K562 (cell line): ENCODE measurements at regions not wholly inside any gene's neighbourhood (a gene's known extent, or its start where the extent isn't known, plus 50 kb on each side); places are given as distances from the start of the nearest gene placed in this dataset.
"Not testable (repeated sequence)": the region's sequence is repeated elsewhere in the genome, so short reads cannot be mapped to it uniquely, and the experiment has no call there.

Experiments
- ATAC-seq: fragments of 200-7000 bp; cut with Tn5 transposase; 3 replicates; pipeline ENCODE4 v1.9.1; 2020; ENCODE audit warnings: moderate library complexity
- BruUV-seq: library from RNA; stranded (reverse); fragments of 400-500 nt; replicated peaks from 2 replicates; lab custom pipeline; 2021; lab: Mats Ljungman, UMichigan
- CTCF ChIA-PET: fragments of 300-600 bp; formaldehyde crosslinking; extraction: SDS; loops from one replicate; lab custom pipeline; 2021; ENCODE audit warnings: low intra/inter-chr PET ratio; lab: Yijun Ruan, JAX
- POLR2A ChIA-PET: fragments of 300-600, 350-650 bp; sonication (Branson Sonifier 250); formaldehyde crosslinking; extraction: SDS; loops from one replicate; lab custom pipeline; 2021; ENCODE audit warnings: antibody characterized with exemption, inconsistent platforms; lab: Yijun Ruan, JAX
- DNase-seq, 4 experiments: peaks; one replicate each; pipeline versions ENCODE4 v3.0.0 to v3.0.0-alpha.2; 2011 to 2018; ENCODE audit warnings: low spot score in 3 of 4, mixed read lengths in 3 of 4; ENCODE audit errors: extremely low read depth in 1 of 4
- FAIRE-seq: peaks from 2 replicates; lab custom pipeline; 2011; peaks lifted over from hg19 to GRCh38; lab: Jason Lieb, UNC
- H2AFZ ChIP-seq: 2 replicates; pipeline ENCODE4 v1.6.0; 2011; ENCODE audit warnings: low read depth, low read length, control low read depth, inconsistent platforms
- H3K27ac ChIP-seq: fragments of 200-600 bp; 3 replicates; pipeline ENCODE4 v1.8.0; 2011; ENCODE audit warnings: low read depth, mild to moderate bottlenecking, control low read depth, inconsistent platforms, low read length, moderate library complexity, mixed read lengths; ENCODE audit errors: extremely low read depth
- H3K27me3 ChIP-seq, 2 experiments: fragments of 300-600 bp in 1 of 2; 2 replicates in 1 of 2; 3 replicates in 1 of 2; pipeline versions ENCODE4 v1.6.0 to v1.8.0; 2011; ENCODE audit warnings: inconsistent platforms in 2 of 2, low read length in 2 of 2, mild to moderate bottlenecking in 1 of 2, mixed read lengths in 1 of 2, moderate library complexity in 1 of 2; ENCODE audit not compliant: control insufficient read depth in 2 of 2, insufficient read depth in 2 of 2
- H3K36me3 ChIP-seq: fragments of 300-600 bp; 3 replicates; pipeline ENCODE4 v1.8.0; 2011; ENCODE audit warnings: mild to moderate bottlenecking, low read length, inconsistent platforms; ENCODE audit not compliant: control insufficient read depth, insufficient read depth
- H3K4me1 ChIP-seq, 2 experiments: fragments of 200-600 bp in 1 of 2; replicated peaks in 1 of 2; 2 replicates in 1 of 2; 3 replicates in 1 of 2; pipeline versions ENCODE4 v1.5.1 to v1.8.0; 2011; ENCODE audit warnings: inconsistent platforms in 2 of 2, low read length in 2 of 2, mild to moderate bottlenecking in 1 of 2, mixed read lengths in 1 of 2, moderate library complexity in 1 of 2; ENCODE audit not compliant: control insufficient read depth in 2 of 2, insufficient read depth in 2 of 2
- H3K4me2 ChIP-seq: 2 replicates; pipeline ENCODE4 v1.6.1; 2011; ENCODE audit warnings: low read length, control low read depth, inconsistent platforms, mixed read lengths; ENCODE audit not compliant: insufficient read depth
- H3K4me3 ChIP-seq: fragments of 200-600 bp; sonication (generic), shearing (Covaris generic); 2 replicates; pipeline ENCODE4 v1.5.1; 2016; ENCODE audit warnings: control low read depth, inconsistent platforms
- H3K79me2 ChIP-seq: fragments of 200-600 bp; 3 replicates; pipeline ENCODE4 v1.8.0; 2011; ENCODE audit warnings: low read length, inconsistent platforms; ENCODE audit not compliant: control insufficient read depth, insufficient read depth
- H3K9ac ChIP-seq, 2 experiments: 2 replicates each; pipeline versions ENCODE4 v1.6.0 to v1.6.1; 2011; ENCODE audit warnings: low read depth in 2 of 2, low read length in 2 of 2, control low read depth in 1 of 2, inconsistent platforms in 1 of 2, mild to moderate bottlenecking in 1 of 2, mixed read lengths in 1 of 2; ENCODE audit not compliant: insufficient read depth in 1 of 2
- H3K9me1 ChIP-seq: one replicate; pipeline ENCODE4 v1.6.0; 2011; ENCODE audit warnings: inconsistent platforms, mild to moderate bottlenecking, low read length, moderate library complexity; ENCODE audit not compliant: control insufficient read depth, insufficient read depth
- H3K9me3 ChIP-seq: replicated peaks from 2 replicates; pipeline ENCODE4 v1.5.1; 2011; ENCODE audit warnings: low read depth, low read length, inconsistent platforms; ENCODE audit not compliant: control insufficient read depth, insufficient read depth
- H4K20me1 ChIP-seq: replicated peaks from 2 replicates; pipeline ENCODE4 v1.6.1; 2011; ENCODE audit warnings: low read length, inconsistent platforms, mixed read lengths; ENCODE audit not compliant: control insufficient read depth, insufficient read depth
- FOXK1 ChIP-seq: sonication (generic); formaldehyde crosslinking; IDR thresholded peaks from 2 replicates; pipeline ENCODE4 v1.8.0; 2022; ENCODE audit warnings: missing genetic modification reagents, mild to moderate bottlenecking, borderline replicate concordance
- NFIC ChIP-seq: fragments of 450-650 bp; IDR thresholded peaks from 2 replicates; pipeline ENCODE4 v1.6.1; 2017; ENCODE audit warnings: mild to moderate bottlenecking, inconsistent platforms
- NFYB ChIP-seq: IDR thresholded peaks from 2 replicates; pipeline ENCODE4 v1.6.1; 2011; ENCODE audit warnings: mild to moderate bottlenecking, moderate library complexity; ENCODE audit not compliant: insufficient read length; ENCODE audit errors: extremely low read depth
- ZNF766 ChIP-seq: fragments of 200-800 bp; sonication (Bioruptor generic); conservative IDR thresholded peaks from 2 replicates; pipeline ENCODE4 v1.6.1; 2016; ENCODE audit warnings: missing genetic modification characterization, missing compliant biosample characterization
- WGBS: fragments of 100-300 bp; shearing (Covaris generic); methylation state at CpG from one replicate; pipeline ENCODE4 v1.1.6; 2016; ENCODE audit warnings: low coverage, mixed read lengths; ENCODE audit not compliant: insufficient coverage; ENCODE audit errors: missing lambda C conversion rate; 5-methylcytosine and 5-hydroxymethylcytosine counted together
- in situ Hi-C: fragments of 300-500 bp; cut with MboI; formaldehyde crosslinking; loops from 4 replicates; pipeline ENCODE4 v1.15.0; 2018; ENCODE audit warnings: inconsistent platforms, mixed read lengths
- intact Hi-C: fragments of 100-400 bp; cut with micrococcal nuclease; formaldehyde crosslinking; loops from 2 replicates; pipeline ENCODE4 v1.14.2; 2022

GRCh38 chr6:156585859-156586258, 191.3 kb upstream of the ARID1B start:
- FAIRE-seq (no peak), ATAC-seq (peak; percentile 57; the same call in 2 of the 3 replicates)
- in situ Hi-C loops = no loop called here

GRCh38 chr6:156584121-156584520, 193.1 kb upstream of the ARID1B start:
- in situ Hi-C loops, FAIRE-seq, H3K36me3 ChIP-seq, BruUV-seq, intact Hi-C loops, H3K4me3 ChIP-seq, ATAC-seq, H3K4me1 ChIP-seq, DNase-seq, H3K4me2 ChIP-seq, H3K9ac ChIP-seq, H3K9me1 ChIP-seq, POLR2A ChIA-PET, H2AFZ ChIP-seq, CTCF ChIA-PET, H3K79me2 ChIP-seq, H3K27ac ChIP-seq, H4K20me1 ChIP-seq, H3K9me3 ChIP-seq, H3K27me3 ChIP-seq: not testable (repeated sequence)
- 1% methylated on average over 4 of the region's 4 CpGs for whole genome bisulfite sequencing

More at GRCh38 chr6:156585859-156586258, 191.3 kb upstream of the ARID1B start:
- H3K4me2 ChIP-seq = no peak overlapping the region
- no peak overlapping the region for H3K9ac ChIP-seq
- H3K4me3 ChIP-seq = no peak overlapping the region
- H3K36me3 ChIP-seq = no peaks in the 10 kb centered on the region
- no peak overlapping the region for H3K27ac ChIP-seq
- BruUV-seq = no TSS peak
- peaks cover 6 to 11% of the 10 kb centered on the region in 2 experiments; a peak in 4 of 5 replicates for H3K27me3 ChIP-seq
- H3K9me3 ChIP-seq = no peaks in the 10 kb centered on the region
- no peak overlapping the region for H2AFZ ChIP-seq
- TF ChIP-seq NFYB (peak; percentile 40), ZNF766 (CRISPR knock-in tag) (peak; percentile 72; the same call in 1 of the 2 replicates), NFIC (peak; percentile 90), FOXK1 (no peak)
- TF ChIP-seq, all 486 proteins: peak for 3
- no peaks in the 10 kb centered on the region for H3K9me1 ChIP-seq
- WGBS = 3% methylated on average over 3 of the region's 3 CpGs
- H4K20me1 ChIP-seq = no peaks in the 10 kb centered on the region
- DNase-seq = peak in 1 of 4 experiments; percentile 24
- H3K79me2 ChIP-seq = no peaks in the 10 kb centered on the region
- intact Hi-C loops = no loop called here
- CTCF ChIA-PET = no interaction called here
- POLR2A ChIA-PET = interaction anchor here (1.0 kb wide), 1 partner anchor 7 kb away, joined by 3 read pairs; no protein-coding TSS in a partner anchor
- no peaks in the 10 kb centered on the region for H3K4me1 ChIP-seq
